GM18868 (cell line): ENCODE measurements at regions not wholly inside any gene's neighbourhood (a gene's known extent, or its start where the extent isn't known, plus 50 kb on each side); places are given as distances from the start of the nearest gene placed in this dataset.
"Not testable (repeated sequence)": the region's sequence is repeated elsewhere in the genome, so short reads cannot be mapped to it uniquely, and the experiment has no call there.

Experiments
- ATAC-seq: cut with Tn5 transposase; IDR thresholded peaks from one replicate; pipeline ENCODE4 v1.9.1; 2021; ENCODE audit warnings: mild to moderate bottlenecking, moderate library complexity; ENCODE audit not compliant: unreplicated experiment

GRCh38 chr6:121593011-121593641 lies 157.7 kb downstream of the GJA1 start:
- no peak for ATAC-seq

GRCh38 chr6:121594053-121594452 lies 158.6 kb downstream of the GJA1 start:
- no peak for ATAC-seq

GRCh38 chr6:121595646-121596045 lies 160.2 kb downstream of the GJA1 start:
- no peak for ATAC-seq

GRCh38 chr6:121596441-121596840 lies 161.0 kb downstream of the GJA1 start:
- no peak for ATAC-seq

GRCh38 chr6:121597654-121598053 lies 162.2 kb downstream of the GJA1 start:
- ATAC-seq = no peak

- not testable (repeated sequence) for ATAC-seq
These were observed 163.9 kb downstream of the GJA1 start for GRCh38 chr6:121599331-121599730.

- no peak for ATAC-seq
These were observed 165.1 kb downstream of the GJA1 start for GRCh38 chr6:121600389-121601168.

GRCh38 chr6:121603486-121603885 lies 168.0 kb downstream of the GJA1 start:
- no peak for ATAC-seq

- no peak for ATAC-seq
These were observed 172.3 kb downstream of the GJA1 start for GRCh38 chr6:121607721-121608120.

GRCh38 chr6:121608270-121608669 lies 172.8 kb downstream of the GJA1 start:
- ATAC-seq = no peak

GRCh38 chr6:121609281-121609680 lies 173.8 kb downstream of the GJA1 start:
- no peak for ATAC-seq

GRCh38 chr6:121612927-121613326 lies 177.5 kb downstream of the GJA1 start:
- no peak for ATAC-seq

GRCh38 chr6:121614115-121614514 lies 178.7 kb downstream of the GJA1 start:
- no peak for ATAC-seq

- ATAC-seq = no peak
These were observed 180.0 kb downstream of the GJA1 start for GRCh38 chr6:121615493-121615892.

GRCh38 chr6:121616406-121616805 lies 181.0 kb downstream of the GJA1 start:
- no peak for ATAC-seq

GRCh38 chr6:121617388-121617787 lies 181.9 kb downstream of the GJA1 start:
- no peak for ATAC-seq

GRCh38 chr6:121619013-121619412 lies 183.6 kb downstream of the GJA1 start:
- ATAC-seq = no peak

GRCh38 chr6:121619987-121620740 lies 184.7 kb downstream of the GJA1 start:
- no peak for ATAC-seq

GRCh38 chr6:121627761-121628160 lies 192.3 kb downstream of the GJA1 start:
- ATAC-seq = no peak

- ATAC-seq = no peak
These were observed 195.3 kb downstream of the GJA1 start for GRCh38 chr6:121630716-121631115.

- not testable (repeated sequence) for ATAC-seq
These were observed 196.3 kb downstream of the GJA1 start for GRCh38 chr6:121631752-121632151.

- no peak for ATAC-seq
These were observed 197.9 kb downstream of the GJA1 start for GRCh38 chr6:121633309-121633708.
